ENCODE measurements at regions not wholly inside any gene's neighbourhood (a gene's known extent, or its start where the extent isn't known, plus 50 kb on each side); places are given as distances from the start of the nearest gene placed in this dataset.
A peak's percentile ranks its signal among the peaks of the same experiment; 100 is the strongest.
"Not testable (repeated sequence)": the region's sequence is repeated elsewhere in the genome, so short reads cannot be mapped to it uniquely, and the experiment has no call there.

- DNase-seq, result no peak
Observed at GRCh38 chrX:13419918-13420317, 100.1 kb upstream of the ATXN3L start.

- DNase-seq, result no peak
Observed at GRCh38 chrX:13419276-13419675, 99.4 kb upstream of the ATXN3L start.

DNA sequence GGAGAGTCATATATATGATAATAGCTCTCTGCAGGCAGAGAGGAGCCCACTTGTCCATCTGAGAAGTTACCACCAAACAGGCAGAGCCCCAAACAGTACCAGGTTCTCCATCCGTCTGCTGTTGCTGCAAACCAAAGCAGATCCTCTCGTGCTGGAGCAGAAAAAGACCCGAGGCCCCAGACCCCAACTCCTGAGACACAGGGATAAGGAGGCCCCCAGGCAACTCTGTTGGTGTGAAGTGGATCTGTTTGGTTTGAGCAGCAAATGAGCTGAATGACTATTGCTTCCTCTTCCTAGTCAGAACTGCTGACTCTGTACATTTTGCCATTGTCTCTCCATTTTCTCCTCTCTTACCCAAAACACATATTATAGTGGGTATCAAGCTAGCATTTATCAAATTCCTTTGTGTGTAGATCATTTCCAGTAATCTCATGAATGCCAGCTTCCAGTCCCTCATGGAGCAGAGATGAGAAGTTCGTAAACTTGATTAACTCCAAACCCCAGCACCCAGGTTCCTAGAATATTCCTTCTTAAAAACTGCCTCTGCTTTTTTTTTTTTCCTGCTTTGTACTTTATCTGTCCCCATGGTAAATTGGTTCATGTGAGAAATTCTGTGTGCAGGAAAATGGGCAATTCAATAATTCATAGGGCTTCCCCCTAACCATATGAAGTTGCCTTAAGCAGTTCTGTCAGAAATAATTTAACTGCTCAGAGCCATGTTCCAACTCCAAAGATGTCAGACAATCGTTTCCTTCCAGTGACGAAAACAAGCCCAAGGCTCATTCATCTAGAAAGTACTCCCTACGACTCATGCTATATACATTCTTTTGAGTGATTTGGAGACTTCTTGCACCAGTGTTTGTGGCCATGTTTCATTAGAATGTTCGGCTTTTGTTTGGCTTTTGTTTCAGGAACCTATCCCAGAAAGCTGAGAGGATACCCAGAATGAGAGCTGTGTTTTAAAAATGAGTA is 98.6 kb upstream of the ATXN3L start:
- DNase-seq, result no peak

GRCh38 chrX:13415509-13415908 is 95.7 kb upstream of the ATXN3L start:
- no peak for DNase-seq

GRCh38 chrX:13414006-13414647 is 94.3 kb upstream of the ATXN3L start:
- no peak for DNase-seq

- DNase-seq, result no peak
Observed at GRCh38 chrX:13412208-13412600, 92.4 kb upstream of the ATXN3L start.

DNA sequence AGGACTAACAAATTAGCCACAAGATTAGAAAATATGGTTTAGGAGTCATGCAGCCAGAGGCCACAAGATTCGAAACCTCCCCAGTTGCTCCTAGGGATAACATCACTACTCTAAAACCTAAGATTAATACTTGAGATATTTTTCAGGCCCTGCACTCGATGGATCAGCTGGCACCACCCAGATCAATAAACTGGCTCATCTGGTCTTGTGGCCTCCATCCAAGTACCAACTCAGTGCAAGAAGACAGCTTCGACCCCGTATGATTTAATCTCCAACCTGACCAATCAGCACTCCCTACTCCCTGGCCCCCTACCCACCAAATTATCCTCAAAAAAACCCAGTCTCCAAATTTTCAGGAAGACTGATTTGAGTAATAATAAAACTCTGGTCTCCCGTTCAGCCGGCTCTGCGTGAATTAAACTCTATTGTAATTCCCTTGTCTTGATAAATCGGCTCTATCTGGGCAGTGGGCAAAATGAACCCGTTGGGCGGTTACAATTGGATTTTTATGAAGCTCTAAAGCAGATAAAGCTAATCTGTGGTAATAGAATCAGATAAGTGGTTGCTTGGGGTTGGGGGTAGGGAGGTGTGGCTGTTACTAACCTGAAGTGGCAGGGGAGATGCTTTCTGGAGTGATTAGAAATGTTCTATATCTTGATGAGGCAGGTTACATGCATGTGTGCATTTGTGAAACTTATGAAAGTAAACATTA is 91.8 kb upstream of the ATXN3L start:
- no peak for DNase-seq

GRCh38 chrX:13408599-13408998 is 88.7 kb upstream of the ATXN3L start:
- DNase-seq, result not testable (repeated sequence)

DNA sequence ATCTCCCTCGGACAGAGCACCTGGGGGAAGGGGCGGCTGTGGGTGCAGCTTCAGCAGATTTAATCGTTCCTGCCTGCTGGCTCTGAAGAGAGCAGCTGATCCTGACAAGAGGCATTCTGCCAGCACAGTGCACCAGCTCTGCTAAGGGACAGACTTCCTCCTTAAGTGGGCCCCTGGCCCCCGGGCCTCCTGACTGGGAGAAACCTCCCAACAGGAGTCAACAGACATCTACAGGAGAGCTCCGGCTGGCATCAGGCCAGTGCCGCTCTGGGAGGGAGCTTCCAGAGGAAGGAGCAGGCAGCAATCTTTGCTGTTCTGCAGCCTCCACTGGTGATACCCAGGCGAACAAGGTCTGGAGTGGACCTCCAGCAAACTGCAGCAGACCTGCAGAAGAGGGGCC is 84.9 kb upstream of the ATXN3L start:
- DNase-seq, result peak; percentile 13

DNA sequence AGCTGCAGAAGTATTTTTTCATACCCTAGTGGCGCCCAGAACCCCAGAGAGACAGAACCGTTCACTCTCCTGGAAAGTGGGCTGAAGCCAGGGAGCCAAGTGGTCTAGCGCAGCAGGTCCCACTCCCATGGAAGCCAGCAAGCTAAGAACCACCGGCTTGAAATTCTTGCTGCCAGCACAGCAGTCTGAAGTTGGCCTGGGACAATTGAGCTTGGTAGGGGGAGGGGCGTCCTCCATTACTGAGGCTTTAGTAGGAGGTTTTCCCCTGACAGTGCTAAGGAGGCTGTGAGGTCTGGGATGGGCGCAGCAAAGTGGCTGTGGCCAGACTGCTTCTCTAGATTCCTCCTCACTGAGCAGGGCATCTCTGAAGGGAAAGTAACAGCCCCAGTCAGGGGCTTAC is 84.5 kb upstream of the ATXN3L start:
- DNase-seq, result no peak

DNA sequence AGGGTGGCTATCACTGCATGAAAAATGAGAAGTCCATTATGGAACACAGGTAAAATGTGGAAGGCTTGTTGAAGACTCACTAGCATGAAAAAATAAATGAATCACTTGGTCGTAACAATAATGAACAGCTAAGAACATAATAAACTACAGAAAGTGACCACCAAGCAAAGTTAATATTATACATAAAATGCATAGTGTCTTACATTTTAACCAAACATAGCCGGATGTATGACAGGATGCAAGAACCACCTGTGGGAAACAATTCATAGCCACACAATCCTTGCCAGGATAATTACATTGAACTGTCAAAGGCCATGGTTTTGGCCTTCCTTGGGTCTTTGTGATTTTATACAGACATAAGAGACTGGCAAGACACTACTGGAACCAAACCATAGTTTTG is 81.9 kb upstream of the ATXN3L start:
- no peak for DNase-seq

DNA sequence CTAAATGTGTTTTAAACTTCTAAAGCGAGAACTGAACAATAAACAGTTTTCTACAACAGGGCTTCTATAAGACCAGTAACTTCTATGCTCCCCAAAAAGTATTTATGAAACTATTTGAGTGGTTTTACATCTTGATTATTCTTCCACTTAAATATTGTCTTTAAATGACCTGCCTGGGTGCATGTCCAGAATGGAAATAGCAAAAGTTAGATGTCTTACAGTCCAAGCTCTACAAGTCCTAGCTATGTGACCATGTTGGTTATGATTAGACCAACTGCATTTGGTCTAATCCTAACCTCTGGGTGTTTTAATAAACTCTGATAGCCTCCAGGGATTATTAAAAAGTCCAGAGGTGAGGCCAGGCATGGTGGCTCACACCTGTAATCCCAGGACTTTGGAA is 79.0 kb upstream of the ATXN3L start:
- no peak for DNase-seq

- DNase-seq, result no peak
Observed at GRCh38 chrX:13397878-13398818, 78.3 kb upstream of the ATXN3L start.

GRCh38 chrX:13396924-13397323 is 77.1 kb upstream of the ATXN3L start:
- DNase-seq, result no peak

DNA sequence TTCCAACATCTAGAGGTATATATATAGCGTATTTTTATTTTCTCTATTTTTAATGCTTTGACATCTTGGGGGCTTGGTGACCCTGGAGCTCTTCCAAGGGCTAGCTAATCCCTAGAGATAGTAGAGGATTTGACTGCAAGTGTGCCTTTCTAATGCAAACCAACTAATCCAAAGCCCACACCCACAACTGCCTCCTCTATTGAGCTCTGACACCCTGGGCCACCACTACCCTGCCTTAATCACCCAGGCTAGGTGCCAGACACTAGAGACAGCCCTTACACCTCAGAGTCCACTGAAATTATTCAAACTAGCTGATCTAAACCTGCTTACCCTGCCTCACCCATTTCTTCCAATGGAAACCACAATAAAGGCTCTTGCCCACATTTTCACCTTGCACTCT is 69.6 kb upstream of the ATXN3L start:
- no peak for DNase-seq

DNA sequence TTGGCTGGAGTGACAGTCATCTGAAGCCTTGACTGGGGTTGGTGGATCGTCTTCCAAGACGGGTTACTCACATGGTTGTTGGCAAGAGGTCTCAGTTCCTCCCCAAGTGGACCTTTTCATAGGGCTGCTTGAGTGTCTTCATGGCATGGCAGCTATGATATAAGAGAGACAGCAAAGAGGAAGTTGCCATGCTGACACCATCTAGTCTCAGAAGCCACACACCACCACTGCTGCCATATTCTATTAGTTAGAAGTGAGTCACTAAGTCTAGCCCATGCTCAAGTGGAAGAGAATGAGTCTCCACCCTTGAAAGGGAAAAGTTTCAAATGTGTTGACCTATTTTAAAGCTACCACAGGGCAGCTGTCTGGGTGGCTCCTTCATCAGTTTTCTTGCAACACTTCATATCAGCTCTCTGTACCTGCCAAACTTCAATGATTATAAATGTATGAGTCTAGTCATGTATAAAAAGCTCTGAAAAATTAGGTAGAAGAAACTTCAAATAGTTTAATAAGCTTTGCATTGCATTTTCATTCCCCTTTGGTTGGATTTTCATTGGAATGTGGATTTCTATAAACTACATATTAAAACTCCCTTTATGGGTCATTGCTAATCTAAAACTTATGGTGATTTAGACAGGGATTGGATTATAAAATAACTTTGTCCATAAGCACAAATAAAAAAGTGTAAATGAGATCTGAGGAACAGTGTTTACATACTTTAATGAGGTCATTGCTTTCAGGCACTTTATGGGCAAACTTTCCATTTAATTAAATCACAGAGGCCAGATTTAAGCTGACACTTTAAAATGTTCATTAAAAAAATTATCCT is 68.0 kb upstream of the ATXN3L start:
- no peak for DNase-seq

GRCh38 chrX:13386636-13387035 is 66.8 kb upstream of the ATXN3L start:
- DNase-seq, result no peak

- DNase-seq, result no peak
Observed at GRCh38 chrX:13386092-13386491, 66.2 kb upstream of the ATXN3L start.

DNA sequence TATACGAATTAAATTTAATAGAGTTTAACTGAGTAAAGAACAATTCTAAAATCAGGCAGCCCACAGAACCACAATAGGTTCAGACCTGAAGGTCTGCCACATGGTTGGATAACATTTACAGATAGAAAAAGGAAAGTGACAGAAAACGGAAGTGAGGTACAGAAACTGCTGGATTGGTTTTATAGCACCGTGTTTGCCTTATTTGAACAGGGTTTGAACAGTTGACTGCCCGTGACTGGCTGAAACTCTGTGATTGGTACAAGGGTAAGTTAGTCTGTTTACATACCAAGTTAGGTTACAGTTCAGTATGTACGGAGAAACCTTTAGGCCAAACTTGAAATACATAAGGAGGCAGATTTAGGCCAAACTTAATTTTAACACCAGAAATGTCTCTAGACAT is 64.1 kb upstream of the ATXN3L start:
- DNase-seq, result no peak

DNA sequence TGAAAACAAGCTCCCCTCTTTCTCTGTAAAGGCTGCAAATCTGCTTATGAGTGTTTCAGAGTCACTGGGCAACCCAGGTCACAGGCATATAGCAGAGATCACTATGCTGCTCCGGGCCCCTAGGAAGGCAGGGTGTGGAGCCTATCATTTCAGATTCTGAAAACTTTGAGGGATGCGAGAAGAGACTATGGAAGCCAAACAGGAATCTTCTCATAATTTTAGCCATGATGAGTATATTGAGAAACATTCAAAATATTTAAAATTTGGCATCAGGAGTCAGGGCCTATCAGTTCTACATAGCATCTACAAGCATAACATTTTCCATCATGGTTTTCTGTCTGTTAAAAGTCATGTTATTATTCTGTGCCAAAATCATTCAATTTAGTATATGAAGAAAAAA is 61.7 kb upstream of the ATXN3L start:
- no peak for DNase-seq

GRCh38 chrX:13380211-13380610 is 60.4 kb upstream of the ATXN3L start:
- DNase-seq, result no peak

Data from NCI-H2029 (cell line).